NCI-H526 (cell line): ENCODE measurements at regions not wholly inside any gene's neighbourhood (a gene's known extent, or its start where the extent isn't known, plus 50 kb on each side); places are given as distances from the start of the nearest gene placed in this dataset.

Experiments
- DNase-seq, 2 experiments: peaks; one replicate each; lab custom pipeline; 2025; lab: John Stamatoyannopoulos, UW

DNA sequence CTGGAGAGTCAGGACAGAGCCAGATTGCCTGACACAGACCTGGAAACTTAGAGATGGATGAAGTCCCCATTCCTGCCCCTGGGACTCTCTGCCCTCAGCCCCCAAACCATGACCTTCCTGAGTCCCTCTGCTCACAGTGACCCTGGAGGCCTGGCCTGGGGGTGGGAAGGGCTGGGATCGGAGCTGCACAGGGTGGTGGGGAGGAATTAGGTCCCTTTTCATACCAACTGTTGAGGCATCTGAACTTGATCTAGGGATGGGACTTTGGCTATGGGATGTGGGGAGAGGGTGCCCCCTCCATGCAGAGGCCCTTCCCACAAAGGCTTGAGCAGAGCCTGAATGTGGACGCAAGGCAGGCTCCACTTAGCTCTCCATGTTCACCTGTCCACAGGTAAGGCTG is 144.1 kb downstream of the MRPL14 start:
- DNase-seq, result no peak

DNA sequence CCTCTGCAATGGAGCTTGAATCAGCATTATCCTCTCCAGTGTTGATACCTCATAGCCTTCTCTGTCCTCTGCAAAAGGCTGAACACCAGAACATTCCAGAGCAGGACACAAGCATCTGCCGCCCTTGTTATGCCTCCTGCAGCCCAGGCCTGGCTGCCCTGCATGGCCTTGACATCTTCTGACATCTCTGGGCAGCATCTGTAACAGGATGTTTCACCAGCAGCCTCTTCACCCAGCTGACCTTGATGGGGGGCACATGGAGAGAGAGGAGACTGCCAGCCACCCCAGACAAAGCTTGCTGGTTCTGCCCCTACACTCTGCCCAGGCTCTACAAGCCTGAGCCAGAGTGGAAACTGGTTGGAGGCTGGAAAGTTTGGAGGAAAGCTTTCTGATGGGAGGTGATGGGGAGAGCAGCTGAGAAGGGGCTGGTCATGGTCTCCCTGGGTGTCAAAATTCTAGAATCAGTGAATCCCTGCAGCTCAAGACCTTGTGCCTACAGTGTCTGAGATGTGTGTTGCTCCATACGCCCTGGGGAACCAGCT is 145.1 kb downstream of the MRPL14 start:
- no peak for DNase-seq

DNA sequence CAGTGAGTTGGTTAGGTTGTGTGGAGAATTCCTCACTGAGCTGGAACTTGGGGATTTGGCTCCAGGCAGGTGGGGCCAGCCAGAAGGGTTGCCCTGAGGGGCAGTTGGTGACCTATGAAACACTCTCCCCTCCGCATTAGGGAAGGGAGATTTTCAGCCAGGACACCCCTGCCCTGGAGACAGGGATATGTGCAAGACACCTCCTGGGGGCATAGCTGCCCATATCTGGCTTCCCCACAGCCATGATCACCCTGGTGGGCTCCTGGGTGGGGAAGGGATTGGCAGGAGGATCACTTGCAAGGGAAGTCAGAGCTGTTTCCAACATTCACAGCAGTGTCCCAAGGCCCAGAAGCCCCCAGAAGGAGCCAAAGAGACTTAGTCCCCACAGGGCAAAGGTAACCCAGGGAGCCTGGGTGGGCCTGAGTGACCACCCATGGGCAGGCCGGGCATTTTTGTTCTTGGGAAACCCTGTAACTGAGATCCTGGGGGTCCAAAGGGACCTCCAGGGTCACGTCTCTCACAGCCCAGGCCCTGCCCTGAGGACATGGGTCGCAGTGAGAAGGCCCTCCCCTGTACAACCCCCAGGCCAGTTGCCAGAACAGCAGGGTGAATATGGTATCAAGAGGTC is 145.8 kb downstream of the MRPL14 start:
- no peak for DNase-seq

DNA sequence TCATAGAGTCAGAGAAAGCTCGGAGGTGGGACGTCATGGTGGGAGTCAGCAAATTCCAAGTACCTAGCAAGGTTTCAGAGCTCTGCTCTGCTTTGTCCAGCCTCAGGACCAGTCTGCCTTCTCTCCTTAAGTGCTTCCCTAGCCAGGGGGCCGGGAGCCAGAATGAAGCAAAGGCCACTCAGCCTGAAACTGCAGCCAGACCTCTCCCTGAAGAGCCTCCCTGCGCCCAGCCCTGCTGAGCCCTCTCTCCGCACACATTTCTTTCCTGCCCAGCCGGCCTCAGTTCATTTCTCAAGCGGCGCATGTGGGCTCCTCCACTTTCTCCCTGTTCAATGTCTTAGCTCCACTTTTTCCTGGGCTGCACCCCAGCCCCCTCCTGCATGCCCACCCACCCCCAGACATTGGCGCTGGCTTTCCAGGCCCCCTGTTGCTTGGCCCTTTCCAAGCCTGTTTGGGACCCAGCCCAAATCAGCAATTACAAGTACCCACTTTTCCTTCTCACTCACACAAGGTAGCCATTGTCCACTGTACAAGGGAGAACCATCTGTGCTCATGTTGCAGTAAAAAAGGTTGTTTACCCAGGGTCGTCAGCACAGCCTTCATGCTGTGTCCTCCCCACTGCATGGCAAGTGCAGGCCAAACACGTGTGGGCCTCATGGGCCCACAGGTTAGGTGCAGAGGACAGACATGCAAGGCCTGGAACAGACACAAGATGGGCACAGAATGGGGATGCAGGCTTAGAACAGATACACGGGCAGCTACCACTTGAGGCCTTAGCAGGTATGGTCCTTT is 147.1 kb downstream of the MRPL14 start:
- no peak for DNase-seq

DNA sequence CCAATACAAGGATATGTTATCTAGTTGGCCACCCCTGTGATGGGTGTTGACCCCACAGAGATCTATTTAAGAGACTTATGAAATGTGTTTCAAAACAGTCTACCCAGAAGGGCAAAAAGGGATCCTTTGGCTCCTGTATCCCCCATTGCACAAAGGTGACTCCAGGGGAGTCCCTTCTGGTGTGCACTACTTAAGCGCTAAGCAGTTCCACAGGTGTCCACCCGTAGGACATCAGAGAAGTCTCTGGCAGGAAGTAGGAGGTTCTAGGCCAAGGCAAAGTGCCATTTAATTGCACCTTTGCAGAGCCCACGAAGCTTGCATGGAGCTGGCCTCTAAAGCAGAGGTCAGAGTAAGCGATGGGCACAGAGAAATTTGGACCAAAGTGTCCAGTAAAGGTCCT is 147.7 kb downstream of the MRPL14 start:
- no peak for DNase-seq

DNA sequence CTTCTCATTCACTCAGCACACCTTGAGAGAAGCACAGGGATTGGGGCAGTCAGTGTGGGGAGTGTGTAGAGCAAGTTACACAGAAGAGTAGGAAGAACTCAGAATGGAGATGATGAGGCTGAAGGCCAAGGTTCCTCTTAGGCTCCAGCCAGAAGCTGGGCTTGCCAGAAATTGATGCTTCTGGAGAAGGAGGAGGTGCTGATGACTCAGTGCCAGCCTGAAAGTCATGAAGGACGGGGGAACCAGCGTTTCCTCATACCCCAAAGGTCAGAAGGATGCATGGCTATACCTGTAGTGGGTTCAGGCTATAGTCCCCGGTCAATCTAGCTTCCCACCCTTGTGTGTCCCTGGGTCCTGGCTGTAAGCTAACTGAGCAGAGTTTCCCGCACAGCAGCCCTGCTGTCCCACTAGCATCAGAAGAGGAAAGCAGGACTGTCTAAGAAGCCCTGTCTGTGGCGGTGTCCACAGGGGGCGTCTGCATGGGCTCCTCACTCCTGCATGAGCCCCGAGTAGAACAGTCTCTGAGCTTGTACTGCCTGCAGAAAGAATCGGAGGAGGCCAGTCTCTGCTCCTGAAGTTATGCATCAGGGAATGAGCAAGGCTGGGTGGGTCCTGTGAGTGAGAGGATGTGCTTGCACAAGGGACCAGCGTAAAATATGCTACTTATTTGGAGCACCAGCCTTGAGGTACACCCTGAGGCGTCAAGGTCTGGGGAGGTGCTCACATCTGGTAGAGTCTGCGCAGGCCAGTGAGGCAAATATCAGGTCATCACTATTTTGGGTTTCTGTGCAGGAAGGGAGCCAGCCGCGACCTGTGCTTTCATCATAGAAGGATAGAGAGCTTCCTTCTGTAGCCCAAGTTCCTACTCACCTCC is 148.5 kb downstream of the MRPL14 start:
- DNase-seq, result no peak

DNA sequence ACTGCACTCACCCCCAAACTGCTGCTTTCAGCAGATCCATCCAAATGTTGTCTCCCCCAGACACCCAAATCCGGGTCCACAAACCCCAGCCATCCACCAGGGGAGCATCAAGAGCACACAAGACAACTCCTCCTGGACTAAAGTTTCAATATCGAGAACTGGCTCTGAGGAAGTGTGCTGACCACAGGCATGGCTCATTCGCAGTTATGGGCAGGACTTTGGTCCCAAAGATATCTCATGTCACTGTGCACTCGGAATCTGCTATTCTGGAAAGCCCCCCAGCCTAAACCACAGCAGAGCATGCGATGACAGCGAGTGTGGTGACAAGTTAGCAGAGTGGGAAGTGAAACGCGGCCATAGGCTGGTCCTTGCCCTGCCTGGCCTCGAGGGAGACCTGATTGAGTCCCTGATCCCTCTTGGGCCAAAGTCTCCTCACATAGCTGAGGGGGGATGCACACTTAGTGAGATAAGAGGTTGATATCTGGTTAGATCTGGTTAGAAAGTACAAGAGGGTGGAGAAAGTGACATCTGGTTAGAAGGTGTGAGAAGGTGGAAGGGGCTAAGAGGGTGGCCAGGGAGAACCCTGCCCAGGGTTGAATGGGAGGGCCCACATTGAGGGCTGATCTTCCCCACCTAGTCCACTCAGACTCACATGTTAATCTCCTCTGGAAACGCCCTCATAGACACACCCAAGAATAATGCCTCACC is 149.7 kb downstream of the MRPL14 start:
- no peak for DNase-seq

DNA sequence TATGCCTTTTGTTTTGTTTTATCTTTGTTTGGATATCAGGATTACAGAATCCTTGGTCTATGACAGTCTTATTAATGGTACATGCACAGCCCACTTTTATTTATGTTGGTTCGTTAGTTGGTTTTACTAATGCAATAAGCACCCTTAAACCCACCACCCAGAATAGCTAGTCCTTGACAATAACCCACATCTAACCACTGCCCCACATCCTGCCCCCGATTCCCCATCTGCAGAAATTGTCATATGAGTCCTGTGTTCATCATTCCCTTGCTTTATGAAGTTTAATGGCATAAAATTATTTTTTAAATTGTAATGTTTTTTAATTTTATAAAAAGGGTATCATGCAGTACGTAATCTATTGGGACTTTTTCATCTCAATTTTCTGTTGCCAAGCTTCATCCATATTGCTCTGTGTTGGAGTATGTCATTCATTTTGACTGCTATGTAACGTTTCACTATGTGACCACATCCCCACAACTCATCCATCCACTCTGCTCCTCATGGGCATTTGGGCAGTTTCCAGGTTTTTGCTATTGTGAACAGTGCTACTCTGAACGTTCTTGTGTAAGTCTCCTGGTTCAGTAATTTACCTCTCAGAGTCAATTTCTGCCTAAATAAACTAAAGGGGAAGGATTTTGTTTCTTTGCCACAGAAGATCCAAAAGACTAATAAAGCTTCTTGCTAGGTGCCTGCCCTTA is 150.4 kb downstream of the MRPL14 start:
- DNase-seq, result no peak

DNA sequence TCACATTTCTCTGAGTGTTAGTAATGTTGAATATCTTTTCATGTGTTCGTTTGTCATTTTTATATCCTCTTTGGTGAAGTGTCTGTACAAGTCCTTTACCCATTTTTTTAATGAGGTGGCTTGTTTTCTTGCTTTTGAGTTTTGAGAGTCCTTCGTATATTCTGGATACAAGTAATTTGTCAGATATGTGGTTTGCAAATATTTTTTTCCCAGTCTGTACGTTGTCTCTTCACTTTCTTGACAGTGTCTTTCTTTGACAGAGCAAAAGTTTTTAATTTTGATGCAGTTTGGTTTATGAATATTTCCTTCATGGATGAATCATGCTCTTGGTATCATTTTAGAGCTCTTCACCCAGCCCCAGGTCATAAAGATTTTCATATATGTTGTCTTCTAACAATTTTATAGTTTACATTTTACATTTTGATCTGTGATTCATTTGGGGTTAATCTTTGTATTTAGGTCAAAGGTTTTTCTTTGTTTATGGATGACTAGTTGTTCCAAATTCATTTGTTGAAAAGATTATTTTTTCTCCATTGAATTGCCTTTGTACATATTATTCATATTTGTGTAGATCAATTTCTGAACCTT is 152.5 kb downstream of the MRPL14 start:
- DNase-seq, result no peak

DNA sequence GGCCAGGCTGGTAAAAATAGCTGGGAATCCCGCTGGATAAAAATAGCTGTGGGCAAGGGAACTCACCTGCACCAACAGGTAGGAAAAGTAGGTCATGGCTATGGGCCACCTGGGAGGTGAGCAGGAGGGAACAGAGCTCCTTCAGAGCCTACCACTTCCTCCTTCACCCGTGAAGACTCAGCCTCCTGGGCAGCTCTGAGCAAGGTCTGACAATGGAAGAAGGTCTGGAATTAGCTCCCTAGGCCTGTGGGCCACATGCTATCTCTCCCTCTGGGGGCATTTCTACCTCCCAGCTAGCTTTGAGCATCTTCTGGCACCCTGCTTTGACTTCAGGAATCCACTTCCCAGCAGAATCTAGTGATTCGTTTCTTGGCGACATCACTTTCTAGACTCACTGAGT is 153.9 kb downstream of the MRPL14 start:
- DNase-seq, result no peak

DNA sequence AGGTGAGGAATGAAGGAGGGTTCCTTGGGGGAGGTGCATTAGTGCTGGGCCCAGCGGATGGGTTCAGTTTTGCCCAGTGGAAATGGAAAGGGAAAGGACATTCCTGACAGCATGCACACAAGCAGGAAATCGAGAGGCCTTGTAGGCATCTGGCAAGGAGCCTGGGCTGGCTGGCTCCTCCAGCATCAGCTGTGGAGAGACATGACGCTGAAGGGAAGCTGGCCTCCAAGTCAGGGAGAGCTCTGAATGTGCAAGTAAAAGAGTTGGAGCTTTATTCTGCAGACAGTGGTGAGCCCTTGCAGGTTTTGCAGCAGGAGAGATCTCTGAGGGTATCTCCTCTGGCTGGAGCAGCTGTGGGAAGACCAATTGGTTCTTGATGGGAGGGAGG is 154.3 kb downstream of the MRPL14 start:
- no peak for DNase-seq

DNA sequence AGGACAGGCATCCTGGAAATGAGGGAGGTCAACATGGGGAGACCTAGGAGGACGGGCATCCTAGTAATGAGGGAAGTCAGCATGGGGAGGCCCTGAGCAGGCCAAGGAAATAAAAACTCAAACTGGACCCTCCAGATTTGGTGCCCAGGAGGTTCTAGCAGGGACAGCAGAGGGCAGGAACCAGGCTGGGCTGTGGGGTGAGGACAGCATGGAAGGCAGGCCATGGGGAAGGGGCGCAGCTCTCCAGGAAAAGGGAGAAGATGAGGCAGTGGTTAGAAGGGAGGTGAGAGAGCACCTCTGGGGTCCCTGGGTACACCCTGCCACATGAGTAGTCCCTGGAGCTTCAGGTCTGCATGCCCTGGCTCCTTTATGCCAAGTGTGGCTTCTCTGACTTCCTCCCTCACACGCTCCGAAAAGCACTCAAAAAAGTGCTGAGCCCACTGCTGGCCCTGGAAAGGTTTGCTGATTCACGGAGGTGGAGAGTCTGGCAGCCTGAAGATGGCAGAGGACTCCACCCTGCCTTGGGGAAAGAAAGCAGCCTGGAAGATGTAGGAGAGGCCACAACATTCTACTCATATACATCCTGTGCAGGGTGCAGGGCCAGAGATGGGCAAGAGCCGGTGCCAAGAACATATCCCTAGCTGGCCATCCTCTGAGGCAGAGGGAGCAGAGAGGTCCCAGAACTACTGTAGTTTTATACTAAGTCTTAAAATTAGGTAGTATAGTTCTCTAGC is 154.9 kb downstream of the MRPL14 start:
- DNase-seq, result no peak

DNA sequence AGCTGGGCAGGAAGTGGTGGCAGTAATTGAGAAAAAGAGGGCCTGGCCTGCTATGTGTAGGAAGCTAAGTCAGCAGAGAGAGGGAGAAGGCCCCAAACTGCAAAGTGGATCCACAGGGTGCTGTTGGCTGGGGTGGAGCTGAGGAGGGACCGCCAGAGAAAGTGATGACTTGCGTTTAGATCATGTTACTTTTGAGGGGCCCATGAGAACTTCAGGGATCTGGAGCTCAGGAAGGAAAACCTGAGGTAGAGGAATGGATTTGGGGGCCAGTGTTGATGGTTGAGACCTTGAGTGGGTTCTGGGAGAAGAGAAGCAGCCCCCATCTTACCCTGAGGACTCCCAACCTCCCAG is 155.5 kb downstream of the MRPL14 start:
- DNase-seq, result no peak

DNA sequence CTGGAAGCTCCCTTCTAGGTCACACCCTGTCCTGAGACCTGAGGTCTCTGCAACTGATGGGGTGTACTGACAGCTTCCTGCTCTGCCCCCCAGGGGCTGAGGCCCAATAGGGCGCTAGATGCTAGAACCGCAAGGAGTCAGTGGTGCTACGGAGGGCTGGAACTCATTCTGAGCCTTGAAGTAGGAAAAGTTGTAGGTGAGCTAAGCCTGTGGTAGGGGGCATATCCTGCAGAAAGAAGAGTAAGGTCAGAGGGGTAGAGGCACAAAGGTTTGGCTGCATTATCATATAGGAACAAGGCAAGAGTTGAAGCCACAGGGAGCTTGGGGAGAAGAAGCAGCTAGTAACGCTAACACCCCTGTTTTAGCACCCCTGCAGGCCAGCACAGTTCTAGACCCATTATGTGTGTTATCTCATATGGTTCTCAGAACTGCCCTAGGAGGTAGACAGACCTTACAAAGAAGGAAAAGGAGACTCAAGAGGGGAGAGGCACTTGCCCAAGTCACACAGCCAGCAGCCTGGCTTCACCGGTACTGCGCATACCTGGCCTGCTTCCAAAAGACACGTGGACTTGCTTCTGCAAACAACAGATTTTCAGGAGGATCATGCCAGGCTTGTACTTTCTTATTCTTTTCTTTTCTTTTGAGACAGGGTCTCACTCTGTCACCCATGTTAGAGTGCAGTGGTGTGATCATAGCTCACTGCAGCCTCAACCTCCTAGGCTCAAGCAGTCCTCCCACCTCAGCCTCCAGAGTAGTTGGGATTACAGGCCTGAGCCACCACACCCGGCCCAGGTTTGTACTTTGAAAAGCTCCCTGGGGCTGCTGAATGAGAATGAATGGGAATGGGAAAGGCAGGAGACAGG is 156.1 kb downstream of the MRPL14 start:
- DNase-seq, result no peak

DNA sequence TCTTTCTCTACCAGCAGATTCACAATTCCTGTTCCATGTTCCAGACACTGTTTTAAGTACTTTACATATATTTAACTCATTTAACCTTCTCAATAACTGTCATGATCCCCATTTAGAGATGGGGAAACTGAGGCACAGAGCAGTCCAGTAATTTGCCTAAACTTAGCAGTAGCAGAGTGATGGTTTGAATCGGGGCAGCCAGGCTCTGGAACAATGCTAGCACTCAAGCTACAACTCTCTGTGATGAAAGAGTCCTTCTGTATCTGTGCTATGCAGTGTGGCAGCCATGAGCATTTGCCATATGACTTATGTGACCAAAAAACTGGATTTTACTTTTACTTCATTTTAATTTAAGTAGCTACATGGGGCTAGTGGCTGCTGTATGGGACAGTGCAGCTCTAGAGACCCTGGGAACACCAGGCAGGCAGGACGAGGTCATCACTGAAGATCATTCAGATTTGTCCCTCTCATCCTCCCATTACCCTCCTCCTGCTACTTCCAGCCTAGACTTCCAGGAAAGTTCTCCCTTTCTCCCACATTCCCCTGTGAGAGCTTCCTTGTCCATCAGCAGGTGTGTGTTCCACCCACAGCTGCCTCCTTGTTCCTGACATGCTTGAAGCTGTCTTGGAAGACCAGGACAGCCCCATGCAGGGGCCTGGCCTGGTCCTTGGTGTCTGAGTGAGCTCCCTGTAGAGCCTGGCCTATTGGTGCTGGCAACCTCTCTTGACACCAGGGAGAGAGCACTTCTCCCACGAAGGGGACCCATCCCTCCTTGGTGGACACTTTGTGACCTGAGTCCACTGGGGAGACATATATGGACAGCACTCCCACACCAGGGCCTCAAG is 157.0 kb downstream of the MRPL14 start:
- DNase-seq, result no peak

DNA sequence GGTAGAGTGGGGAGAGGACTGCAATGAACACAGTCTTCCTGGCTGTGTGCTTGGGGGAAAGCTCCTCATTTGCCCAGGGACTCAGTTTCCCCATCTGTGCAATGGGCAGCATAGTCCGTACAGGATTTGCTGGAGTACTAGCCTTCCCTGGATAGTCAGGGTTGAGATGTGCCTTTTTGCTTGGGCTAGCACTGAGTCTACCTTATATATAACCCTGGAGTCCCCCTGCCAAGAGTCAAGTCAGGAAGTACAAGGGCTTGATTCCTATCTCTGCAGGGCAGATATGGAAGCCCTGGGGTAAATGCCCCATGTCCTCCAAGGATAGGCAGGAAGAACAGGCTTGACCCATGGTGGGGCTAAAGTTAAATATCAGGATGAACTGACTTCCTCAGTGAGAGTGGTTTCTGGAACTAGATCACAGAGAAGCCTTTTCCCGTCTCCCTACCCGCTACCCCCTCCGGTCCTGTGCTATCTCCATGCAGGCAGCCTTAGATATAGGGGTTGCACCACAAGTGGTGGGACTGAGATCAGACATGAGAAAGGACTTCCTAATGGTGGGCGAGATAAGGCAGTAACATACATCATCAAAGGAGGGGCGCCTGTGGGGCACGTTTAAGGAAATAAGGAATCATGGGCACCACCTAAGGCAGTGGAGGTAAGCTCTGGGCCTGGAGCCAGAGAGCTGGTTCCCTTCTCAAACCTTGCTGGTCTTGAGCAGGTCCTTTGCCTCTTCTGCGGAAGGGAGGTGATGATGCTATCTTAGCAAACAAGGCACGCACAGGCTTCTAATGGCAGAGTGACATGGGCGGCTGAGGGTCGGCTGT is 157.9 kb downstream of the MRPL14 start:
- no peak for DNase-seq

DNA sequence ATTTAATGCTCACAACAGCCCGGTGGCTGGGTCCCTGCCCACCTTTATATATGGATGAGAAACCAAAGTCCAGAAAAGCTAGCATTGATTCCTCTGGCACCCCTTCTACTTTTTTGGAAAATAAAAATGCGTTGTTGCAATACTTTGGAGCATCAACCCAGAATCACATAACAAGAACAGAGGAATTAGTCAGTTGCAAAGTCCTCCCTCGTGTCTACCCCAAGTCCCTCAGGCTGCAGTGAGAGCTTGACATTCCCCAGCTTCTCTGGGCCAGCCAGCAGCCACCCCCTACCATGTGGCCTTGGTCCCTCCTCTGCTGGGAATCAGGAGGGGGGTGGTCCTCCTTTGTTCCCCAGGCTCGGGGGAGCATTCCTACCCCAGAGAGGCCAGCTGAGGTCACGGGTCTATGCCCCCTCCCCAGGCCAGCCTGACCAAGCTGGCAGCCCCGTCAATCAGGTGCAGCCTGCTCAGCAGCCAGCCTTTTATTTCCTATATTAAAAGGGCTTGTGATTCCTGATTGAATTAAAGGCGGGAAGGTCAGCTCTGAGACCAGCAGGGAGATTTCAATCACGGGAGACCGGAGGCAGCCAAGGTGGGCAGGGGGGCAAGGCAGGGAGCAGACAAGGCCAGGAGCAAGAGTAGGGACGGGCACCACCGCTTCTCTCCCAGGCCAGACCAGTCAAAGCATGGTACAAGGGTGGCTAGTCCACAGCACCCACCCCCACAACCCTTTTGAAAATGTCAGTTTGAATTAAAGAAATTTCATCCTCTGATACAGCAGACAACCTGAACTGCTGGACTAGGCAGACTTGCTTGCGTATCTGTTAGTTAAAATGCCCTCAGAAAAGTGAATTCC is 158.9 kb downstream of the MRPL14 start:
- no peak for DNase-seq
